SW480 (cell line): ENCODE measurements at regions not wholly inside any gene's neighbourhood (a gene's known extent, or its start where the extent isn't known, plus 50 kb on each side); places are given as distances from the start of the nearest gene placed in this dataset.
"Not testable (repeated sequence)": the region's sequence is repeated elsewhere in the genome, so short reads cannot be mapped to it uniquely, and the experiment has no call there.

ENCODE experiments used
- DNase-seq: peaks from one replicate; pipeline ENCODE4 v3.0.0-alpha.2; 2016; ENCODE audit warnings: low spot score

- no peak for DNase-seq
Observed at GRCh38 chr6:72533606-72534005, 88.3 kb upstream of the KCNQ5 start.

DNA sequence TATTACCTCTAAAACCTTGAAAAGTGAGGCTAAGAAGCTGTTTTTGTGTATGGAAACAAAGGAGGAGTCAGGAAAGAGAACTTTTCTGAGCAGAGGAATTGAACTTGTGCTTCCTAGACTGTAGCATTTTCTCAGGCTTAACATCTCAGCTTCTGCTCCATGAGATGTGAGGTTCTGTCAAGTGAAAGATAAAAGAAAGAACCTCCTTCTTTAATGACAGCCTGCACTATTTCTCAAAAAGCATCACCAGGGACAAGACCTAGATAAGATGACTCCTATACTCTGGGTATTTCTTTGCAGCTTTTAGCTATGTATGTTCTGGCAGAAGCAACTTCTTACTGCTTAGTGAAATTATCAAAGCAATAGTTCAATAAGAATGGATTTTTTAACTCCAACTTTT lies 87.6 kb upstream of the KCNQ5 start:
- DNase-seq: no peak

DNA sequence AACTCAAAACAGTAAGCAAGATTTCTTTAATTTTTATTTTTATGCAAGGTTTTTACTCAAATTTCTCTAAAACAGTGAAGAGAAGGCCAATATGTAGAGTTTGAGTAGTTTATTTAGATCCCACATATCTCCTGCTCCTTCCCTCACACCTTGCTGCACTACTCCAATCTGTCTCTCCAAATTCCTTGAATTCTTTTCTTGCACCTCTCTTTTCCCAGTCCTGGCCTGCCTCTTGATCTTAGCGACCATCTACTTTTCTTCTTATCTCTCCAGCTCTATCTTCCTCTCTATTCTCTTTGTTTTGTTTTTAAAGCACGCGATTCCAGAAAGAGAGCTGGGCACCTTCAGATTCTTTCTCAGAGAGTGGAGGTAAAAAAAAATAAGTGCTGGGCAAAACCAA lies 86.7 kb upstream of the KCNQ5 start:
- DNase-seq: no peak

DNA sequence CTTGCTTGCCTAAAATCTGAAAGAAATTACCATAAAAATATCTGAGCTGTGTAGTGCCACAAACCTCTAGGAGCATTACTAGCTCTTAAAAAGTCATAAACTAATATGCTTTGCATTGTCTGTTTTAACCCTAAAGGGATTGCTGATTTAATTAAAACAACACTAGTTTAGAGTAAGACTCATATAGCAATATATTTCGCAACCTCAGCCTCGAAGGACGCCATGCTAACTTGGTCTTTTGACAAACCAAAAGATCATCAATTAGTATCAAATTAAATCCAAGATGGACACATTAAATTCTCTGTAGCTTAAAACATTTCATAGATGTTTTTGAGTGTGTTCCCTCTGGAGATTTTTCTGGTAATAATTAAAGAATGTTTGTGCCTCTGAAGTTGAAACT lies 74.8 kb upstream of the KCNQ5 start:
- DNase-seq: no peak

DNA sequence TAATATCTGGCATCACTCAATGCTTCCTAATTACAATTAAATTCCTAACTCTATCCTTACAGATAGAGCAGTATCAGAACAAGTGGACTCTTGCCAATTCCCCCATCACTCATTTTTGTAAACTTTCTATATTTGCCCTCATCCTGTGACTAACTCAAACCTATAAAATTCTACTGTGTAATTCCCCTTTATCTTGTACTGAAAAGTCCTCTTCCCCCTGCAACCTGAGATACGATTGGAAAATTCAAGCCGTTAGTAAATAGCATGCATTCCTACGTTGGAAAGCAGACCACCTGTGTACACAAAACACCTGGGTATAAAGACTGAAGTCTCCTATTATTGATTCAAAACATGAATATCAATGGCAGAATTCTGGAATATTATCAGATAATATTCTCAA lies 70.4 kb upstream of the KCNQ5 start:
- no peak for DNase-seq

DNA sequence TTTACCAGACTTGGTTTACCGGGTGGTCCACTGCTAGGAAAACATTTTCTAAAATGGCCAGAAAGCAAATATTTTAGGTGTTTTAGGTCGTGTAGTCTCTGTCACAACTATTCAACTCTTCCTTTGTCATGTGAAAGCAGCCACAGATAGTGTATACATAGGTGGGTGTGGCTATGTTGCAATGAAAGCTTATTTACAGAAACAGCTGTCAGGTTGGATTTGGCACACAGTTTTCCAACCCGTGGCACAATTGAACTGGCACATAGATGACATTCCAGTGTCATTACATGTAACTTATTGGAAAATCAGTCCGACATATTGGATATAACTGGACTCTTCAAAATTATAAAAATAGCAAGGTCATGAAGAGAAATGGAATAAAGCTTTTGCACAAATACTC lies 68.9 kb upstream of the KCNQ5 start:
- DNase-seq: peak; percentile 17

GRCh38 chr6:72553531-72554511 lies 68.0 kb upstream of the KCNQ5 start:
- DNase-seq: no peak

- no peak for DNase-seq
Observed at GRCh38 chr6:72554761-72555221, 67.1 kb upstream of the KCNQ5 start.

- DNase-seq: no peak
Observed at GRCh38 chr6:72559067-72559466, 62.8 kb upstream of the KCNQ5 start.

DNA sequence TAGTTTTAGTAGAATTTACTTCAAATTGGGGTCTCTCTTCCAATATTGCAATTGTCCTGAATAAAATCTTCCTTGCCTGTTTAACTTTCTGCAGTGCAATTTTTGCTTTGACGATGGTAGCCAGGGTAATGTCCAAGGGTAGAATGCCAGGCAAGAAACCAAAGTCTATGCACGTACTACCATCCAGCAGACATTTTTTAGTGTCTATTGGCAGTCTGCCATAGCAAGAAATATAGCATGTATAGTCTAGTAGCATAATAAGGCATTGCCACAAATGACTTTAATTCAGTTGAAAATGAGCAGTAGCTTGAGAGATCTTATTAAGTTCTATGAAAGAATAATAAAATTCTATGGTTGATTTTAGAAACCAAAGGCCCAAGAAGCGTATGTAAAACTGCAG lies 62.3 kb upstream of the KCNQ5 start:
- no peak for DNase-seq

GRCh38 chr6:72560721-72561593 lies 60.9 kb upstream of the KCNQ5 start:
- DNase-seq: no peak

GRCh38 chr6:72561629-72562028 lies 60.2 kb upstream of the KCNQ5 start:
- no peak for DNase-seq

DNA sequence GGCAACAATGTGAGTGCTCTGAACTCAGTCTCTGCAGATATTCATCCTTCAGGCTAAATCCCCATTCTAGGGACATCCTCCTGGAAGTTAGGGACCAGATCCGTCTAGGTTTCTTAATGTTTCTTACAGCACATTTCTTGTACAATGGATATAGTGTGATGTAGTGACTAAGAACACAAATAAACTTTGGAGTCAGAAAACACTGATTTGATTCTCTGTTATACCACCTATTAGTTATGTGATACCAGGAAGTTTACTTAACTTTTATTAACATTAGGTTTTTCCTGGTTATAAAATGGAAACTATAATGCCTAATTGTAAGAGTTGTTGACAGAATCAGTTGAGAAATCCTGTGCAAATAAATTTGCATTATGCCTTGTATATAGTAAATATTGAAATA lies 57.6 kb upstream of the KCNQ5 start:
- DNase-seq: no peak

DNA sequence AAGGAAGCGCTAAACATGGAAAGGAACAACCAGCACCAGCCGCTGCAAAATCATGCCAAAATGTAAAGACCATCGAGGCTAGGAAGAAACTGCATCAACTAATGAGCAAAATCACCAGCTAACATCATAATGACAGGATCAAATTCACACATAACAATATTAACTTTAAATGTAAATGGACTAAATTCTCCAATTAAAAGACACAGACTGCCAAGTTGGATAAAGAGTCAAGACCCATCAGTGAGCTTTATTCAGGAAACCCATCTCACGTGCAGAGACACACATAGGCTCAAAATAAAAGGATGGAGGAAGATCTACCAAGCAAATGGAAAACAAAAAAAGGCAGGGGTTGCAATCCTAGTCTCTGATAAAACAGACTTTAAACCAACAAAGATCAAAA lies 49.9 kb upstream of the KCNQ5 start:
- not testable (repeated sequence) for DNase-seq
